ENCODE measurements at regions not wholly inside any gene's neighbourhood (a gene's known extent, or its start where the extent isn't known, plus 50 kb on each side); places are given as distances from the start of the nearest gene placed in this dataset.

DNA sequence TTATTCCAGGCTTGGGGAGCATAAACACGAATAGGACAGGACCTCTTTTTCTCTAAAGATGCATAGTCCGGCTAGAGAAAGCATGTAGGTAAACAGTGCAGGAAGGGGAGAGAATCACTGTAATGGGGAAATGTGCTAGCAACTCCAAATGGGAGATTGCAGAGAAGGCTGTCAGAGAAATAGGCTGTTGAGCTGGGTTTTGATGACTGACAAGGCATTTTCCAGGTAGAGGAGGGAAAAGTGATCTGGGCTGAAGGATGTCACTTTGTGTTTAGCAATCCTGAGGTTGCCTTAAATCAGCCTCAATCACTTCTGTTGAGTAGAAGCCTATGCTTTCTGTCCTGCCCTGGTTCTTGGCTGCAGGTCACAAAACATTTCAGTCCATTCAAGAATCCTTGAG, 242.0 kb upstream of the MEIS1 start:
- no peaks in the 10 kb centered on the region for H3K36me3 ChIP-seq (ENCODE audit: control insufficient read depth, insufficient read depth, low read length)
- no peak overlapping the region for H2BK120ac ChIP-seq (ENCODE audit: low read depth, low read length)
- WGBS, 2 experiments (ENCODE audit: extremely low coverage in 2 of 2, insufficient read length in 1 of 2) = no CpG with 5 or more reads among the region's 2 CpGs
- H3K14ac ChIP-seq (replicated peaks; ENCODE audit: low read depth, low read length) = no peak overlapping the region
- intact Hi-C loops (cut with micrococcal nuclease) (no loop called here), dilution Hi-C loops (cut with HindIII; ENCODE audit: low sequenced_read_pairs, unreplicated experiment) (no loop called here), in situ Hi-C loops (cut with MboI; ENCODE audit: low sequenced_read_pairs) (no loop called here)
- H4K8ac ChIP-seq (ENCODE audit: low read depth in 2 of 2, low read length in 2 of 2) = no peak overlapping the region
- no peak overlapping the region for H2BK15ac ChIP-seq (ENCODE audit: low read depth, low read length)
- no peak overlapping the region for H2BK20ac ChIP-seq (ENCODE audit: low read depth, low read length)
- H3K18ac ChIP-seq (ENCODE audit: low read depth, low read length) = no peak overlapping the region
- H3K9ac ChIP-seq (ENCODE audit: low read depth, low read length) = no peak overlapping the region
- ChIA-PET CTCF (no interaction called here), POLR2A (ENCODE audit: unreplicated experiment) (no interaction called here)
- no peaks in the 10 kb centered on the region for H3K4me1 ChIP-seq (ENCODE audit: control insufficient read depth, insufficient read depth, low read length)
- BruUV-seq (replicated peaks) = no TSS peak
- H2AK5ac ChIP-seq (ENCODE audit: low read depth, low read length) = no peak overlapping the region
- no peak overlapping the region for H3K4me3 ChIP-seq (ENCODE audit: insufficient read depth, low read depth, low read length)
- no peaks in the 10 kb centered on the region for H3K27me3 ChIP-seq (ENCODE audit: control insufficient read depth, insufficient read depth, low read length)
- no peak overlapping the region for H3K27ac ChIP-seq (ENCODE audit: insufficient read depth, low read length)
- no peak for TF ChIP-seq FOS (IDR thresholded peaks at IDR 0.05; ENCODE audit: low read depth, low read length)
- TF ChIP-seq CEBPB (IDR thresholded peaks at IDR 0.05; ENCODE audit: low read depth, low read length) = no peak
- no peak for TF ChIP-seq RAD21 (IDR thresholded peaks at IDR 0.05; ENCODE audit: low read length)
- TF ChIP-seq, protein P1, sequence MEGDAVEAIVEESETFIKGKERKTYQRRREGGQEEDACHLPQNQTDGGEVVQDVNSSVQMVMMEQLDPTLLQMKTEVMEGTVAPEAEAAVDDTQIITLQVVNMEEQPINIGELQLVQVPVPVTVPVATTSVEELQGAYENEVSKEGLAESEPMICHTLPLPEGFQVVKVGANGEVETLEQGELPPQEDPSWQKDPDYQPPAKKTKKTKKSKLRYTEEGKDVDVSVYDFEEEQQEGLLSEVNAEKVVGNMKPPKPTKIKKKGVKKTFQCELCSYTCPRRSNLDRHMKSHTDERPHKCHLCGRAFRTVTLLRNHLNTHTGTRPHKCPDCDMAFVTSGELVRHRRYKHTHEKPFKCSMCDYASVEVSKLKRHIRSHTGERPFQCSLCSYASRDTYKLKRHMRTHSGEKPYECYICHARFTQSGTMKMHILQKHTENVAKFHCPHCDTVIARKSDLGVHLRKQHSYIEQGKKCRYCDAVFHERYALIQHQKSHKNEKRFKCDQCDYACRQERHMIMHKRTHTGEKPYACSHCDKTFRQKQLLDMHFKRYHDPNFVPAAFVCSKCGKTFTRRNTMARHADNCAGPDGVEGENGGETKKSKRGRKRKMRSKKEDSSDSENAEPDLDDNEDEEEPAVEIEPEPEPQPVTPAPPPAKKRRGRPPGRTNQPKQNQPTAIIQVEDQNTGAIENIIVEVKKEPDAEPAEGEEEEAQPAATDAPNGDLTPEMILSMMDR (conservative IDR thresholded peaks at IDR 0.05; ENCODE audit: low read depth, low read length) = no peak
- no peak for TF ChIP-seq POLR2A (IDR thresholded peaks at IDR 0.05; ENCODE audit: low read depth, low read length)
- TF ChIP-seq MAZ (IDR thresholded peaks at IDR 0.05; ENCODE audit: borderline replicate concordance, low read depth, low read length) = no peak
- no peak for TF ChIP-seq NFE2L2 (IDR thresholded peaks at IDR 0.05; ENCODE audit: low read depth, low read length)
- TF ChIP-seq BHLHE40 (IDR thresholded peaks at IDR 0.05; ENCODE audit: low read depth, low read length) = no peak
- TF ChIP-seq, protein P2, sequence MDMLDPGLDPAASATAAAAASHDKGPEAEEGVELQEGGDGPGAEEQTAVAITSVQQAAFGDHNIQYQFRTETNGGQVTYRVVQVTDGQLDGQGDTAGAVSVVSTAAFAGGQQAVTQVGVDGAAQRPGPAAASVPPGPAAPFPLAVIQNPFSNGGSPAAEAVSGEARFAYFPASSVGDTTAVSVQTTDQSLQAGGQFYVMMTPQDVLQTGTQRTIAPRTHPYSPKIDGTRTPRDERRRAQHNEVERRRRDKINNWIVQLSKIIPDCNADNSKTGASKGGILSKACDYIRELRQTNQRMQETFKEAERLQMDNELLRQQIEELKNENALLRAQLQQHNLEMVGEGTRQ (IDR thresholded peaks at IDR 0.05; ENCODE audit: low read depth, low read length) = no peak
- TF ChIP-seq SMC3 (IDR thresholded peaks at IDR 0.05; ENCODE audit: low read depth, low read length) = no peak
- H2AK9ac ChIP-seq (replicated peaks; ENCODE audit: low read depth, low read length, poor library complexity) = no peak overlapping the region
- H3K56ac ChIP-seq (ENCODE audit: extremely low read depth, insufficient read depth, low read length) = no peak overlapping the region
- H3K79me1 ChIP-seq (ENCODE audit: low read depth in 1 of 2, low read length in 2 of 2) = no peaks in the 10 kb centered on the region
- ATAC-seq (ENCODE audit: low read depth) = no peak
- DNase-seq = no peak
- H3K23ac ChIP-seq (ENCODE audit: low read depth, low read length) = no peak overlapping the region
- H2AFZ ChIP-seq (replicated peaks; ENCODE audit: low read length, poor library complexity) = no peak overlapping the region
- H3K9me3 ChIP-seq (ENCODE audit: control insufficient read depth, insufficient read depth, low read length) = no peaks in the 10 kb centered on the region
- no peaks in the 10 kb centered on the region for H3K9me1 ChIP-seq (ENCODE audit: insufficient read depth, low read length)
- H3K4ac ChIP-seq (ENCODE audit: low read depth, low read length) = no peak overlapping the region
- H2BK5ac ChIP-seq (ENCODE audit: low read depth, low read length, poor library complexity, severe bottlenecking) = no peak overlapping the region
- H4K20me1 ChIP-seq (ENCODE audit: insufficient read depth, low read length) = no peaks in the 10 kb centered on the region
- no peak overlapping the region for H4K5ac ChIP-seq (ENCODE audit: low read depth, low read length)
- H4K91ac ChIP-seq (ENCODE audit: insufficient read depth, low read depth, low read length) = no peak overlapping the region
- no peak overlapping the region for H3K4me2 ChIP-seq (ENCODE audit: low read depth, low read length)

All from IMR-90 (cell line).